H1 (cell line): ENCODE measurements at regions not wholly inside any gene's neighbourhood (a gene's known extent, or its start where the extent isn't known, plus 50 kb on each side); places are given as distances from the start of the nearest gene placed in this dataset.

Experiments
- EP300 ChIP-seq, 2 experiments: IDR thresholded peaks; 1 replicate in 1 of 2; 2 replicates in 1 of 2; pipeline ENCODE4 v1.6.1; 2011 to 2012; ENCODE audit warnings: low read depth in 2 of 2, low read length in 2 of 2, mild to moderate bottlenecking in 2 of 2, borderline replicate concordance in 1 of 2, inconsistent platforms in 1 of 2, moderate library complexity in 1 of 2
- FOSL1 ChIP-seq: IDR thresholded peaks from 2 replicates; pipeline ENCODE4 v1.6.1; 2011; ENCODE audit warnings: mild to moderate bottlenecking, low read depth, low read length, moderate library complexity; ENCODE audit not compliant: insufficient read depth
- GABPA ChIP-seq: IDR thresholded peaks from 2 replicates; pipeline ENCODE4 v1.6.1; 2011; ENCODE audit warnings: mild to moderate bottlenecking, low read length, moderate library complexity, borderline replicate concordance; ENCODE audit not compliant: insufficient read depth
- KDM5A ChIP-seq: fragments of 200-600 bp; IDR thresholded peaks from 2 replicates; pipeline ENCODE4 v1.7.1; 2012; ENCODE audit warnings: mild to moderate bottlenecking, low read length, inconsistent platforms, mixed read lengths
- RXRA ChIP-seq: IDR thresholded peaks from 2 replicates; pipeline ENCODE4 v1.6.1; 2011; ENCODE audit warnings: low read depth, mild to moderate bottlenecking, low read length, moderate library complexity; ENCODE audit not compliant: insufficient read depth
- TF ChIP-seq, protein P1 (sequence below), 3 experiments: IDR thresholded peaks; 1 replicate in 2 of 3; 2 replicates in 1 of 3; pipeline versions ENCODE4 v1.5.1 to v1.6.1; 2011; ENCODE audit warnings: low read length in 3 of 3, mild to moderate bottlenecking in 3 of 3, inconsistent platforms in 2 of 3, low read depth in 1 of 3, moderate library complexity in 1 of 3; ENCODE audit not compliant: insufficient read depth in 1 of 3; ENCODE audit errors: control extremely low read depth in 1 of 3

DNA sequence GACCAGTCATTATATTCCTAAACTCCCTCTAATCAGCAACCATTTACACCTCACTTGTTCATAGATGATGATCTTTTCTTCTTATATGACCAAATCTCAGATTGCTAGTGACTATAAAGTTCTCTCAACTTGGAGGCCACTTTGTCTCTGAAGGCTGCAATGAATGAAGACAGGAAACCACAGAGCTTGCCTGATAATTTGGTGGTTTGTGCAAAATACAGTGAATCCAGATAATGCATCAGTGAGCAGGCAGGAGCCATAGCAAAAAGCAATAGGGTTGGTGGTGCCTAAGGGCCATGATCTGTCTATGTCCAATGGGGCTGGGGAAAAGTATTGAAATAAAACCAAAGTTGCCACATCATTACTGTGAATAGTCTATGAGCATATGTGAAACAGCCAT is 123.8 kb upstream of the LRFN5 start:
- TF ChIP-seq RXRA (no peak), EP300 (IDR thresholded peaks at IDR 0.05; ENCODE audit: borderline replicate concordance in 1 of 2, low read depth in 2 of 2, low read length in 2 of 2) (no peak), GABPA (no peak), KDM5A (no peak), FOSL1 (no peak)
- TF ChIP-seq, protein P1, sequence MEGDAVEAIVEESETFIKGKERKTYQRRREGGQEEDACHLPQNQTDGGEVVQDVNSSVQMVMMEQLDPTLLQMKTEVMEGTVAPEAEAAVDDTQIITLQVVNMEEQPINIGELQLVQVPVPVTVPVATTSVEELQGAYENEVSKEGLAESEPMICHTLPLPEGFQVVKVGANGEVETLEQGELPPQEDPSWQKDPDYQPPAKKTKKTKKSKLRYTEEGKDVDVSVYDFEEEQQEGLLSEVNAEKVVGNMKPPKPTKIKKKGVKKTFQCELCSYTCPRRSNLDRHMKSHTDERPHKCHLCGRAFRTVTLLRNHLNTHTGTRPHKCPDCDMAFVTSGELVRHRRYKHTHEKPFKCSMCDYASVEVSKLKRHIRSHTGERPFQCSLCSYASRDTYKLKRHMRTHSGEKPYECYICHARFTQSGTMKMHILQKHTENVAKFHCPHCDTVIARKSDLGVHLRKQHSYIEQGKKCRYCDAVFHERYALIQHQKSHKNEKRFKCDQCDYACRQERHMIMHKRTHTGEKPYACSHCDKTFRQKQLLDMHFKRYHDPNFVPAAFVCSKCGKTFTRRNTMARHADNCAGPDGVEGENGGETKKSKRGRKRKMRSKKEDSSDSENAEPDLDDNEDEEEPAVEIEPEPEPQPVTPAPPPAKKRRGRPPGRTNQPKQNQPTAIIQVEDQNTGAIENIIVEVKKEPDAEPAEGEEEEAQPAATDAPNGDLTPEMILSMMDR (IDR thresholded peaks at IDR 0.05; ENCODE audit: control extremely low read depth in 1 of 3, insufficient read depth in 1 of 3, low read depth in 1 of 3, low read length in 3 of 3), result no peak
